Natural killer cell (primary cell): ENCODE measurements at regions not wholly inside any gene's neighbourhood (a gene's known extent, or its start where the extent isn't known, plus 50 kb on each side); places are given as distances from the start of the nearest gene placed in this dataset.

Experiments used
- ATAC-seq, 3 donors: fragments of 150-1000 bp in 2 of 3; fragments of 200-7000 bp in 1 of 3; cut with Tn5 transposase; 1 replicate in 1 of 3; 2 replicates in 2 of 3; pipeline ENCODE4 v1.10.0; 2021; ENCODE audit warnings: mild to moderate bottlenecking in 2 of 3, moderate library complexity in 2 of 3
- DNase-seq, 2 donors: peaks; one replicate each; pipeline versions ENCODE4 v3.0.0 to v3.0.0-alpha.2; 2013 to 2021; ENCODE audit warnings: mixed read lengths in 1 of 2
- H3K27ac ChIP-seq: one replicate; pipeline ENCODE4 v1.5.1; 2013; ENCODE audit warnings: mild to moderate bottlenecking, low read length
- H3K27me3 ChIP-seq: one replicate; pipeline ENCODE4 v1.6.1; 2013; ENCODE audit warnings: low read length; ENCODE audit not compliant: control insufficient read depth, insufficient read depth
- H3K36me3 ChIP-seq: one replicate; pipeline ENCODE4 v1.6.1; 2013; ENCODE audit warnings: low read length; ENCODE audit not compliant: control insufficient read depth, insufficient read depth
- H3K4me1 ChIP-seq: one replicate; pipeline ENCODE4 v1.6.1; 2013; ENCODE audit warnings: low read length; ENCODE audit not compliant: control insufficient read depth, insufficient read depth
- H3K4me3 ChIP-seq: one replicate; pipeline ENCODE4 v1.5.1; 2013; ENCODE audit warnings: low read length
- H3K9me3 ChIP-seq: one replicate; pipeline ENCODE4 v1.6.1; 2013; ENCODE audit warnings: low read length; ENCODE audit not compliant: control insufficient read depth, insufficient read depth
- H3K27ac Mint-ChIP-seq, 2 donors: one replicate each; pipeline ENCODE4 v1.8.0; 2022; ENCODE audit warnings: mild to moderate bottlenecking in 2 of 2, mixed read lengths in 2 of 2, moderate library complexity in 1 of 2
- H3K27me3 Mint-ChIP-seq, 2 donors: one replicate each; pipeline ENCODE4 v1.8.0; 2022; ENCODE audit warnings: low read depth in 2 of 2, mixed read lengths in 2 of 2
- H3K36me3 Mint-ChIP-seq: one replicate; pipeline ENCODE4 v1.8.0; 2022; ENCODE audit warnings: mixed read lengths
- H3K4me1 Mint-ChIP-seq, 2 donors: one replicate each; pipeline ENCODE4 v1.8.0; 2022; ENCODE audit warnings: mixed read lengths in 2 of 2
- H3K4me3 Mint-ChIP-seq: one replicate; pipeline ENCODE4 v1.8.0; 2022; ENCODE audit warnings: mild to moderate bottlenecking, moderate library complexity, mixed read lengths
- H3K9me3 Mint-ChIP-seq, 2 donors: one replicate each; pipeline ENCODE4 v1.8.0; 2022; ENCODE audit warnings: mixed read lengths in 2 of 2
- CTCF ChIP-seq: fragments of 200-600 bp; IDR thresholded peaks from one replicate; pipeline ENCODE4 v1.8.0; 2022; ENCODE audit warnings: antibody characterized with exemption
- WGBS: methylation state at CpG from one replicate; pipeline ENCODE4 v1.1.7; 2013; ENCODE audit warnings: missing lambda C conversion rate; ENCODE audit not compliant: insufficient coverage; 5-methylcytosine and 5-hydroxymethylcytosine counted together
- intact Hi-C: fragments of 100-400 bp; cut with micrococcal nuclease; formaldehyde crosslinking; loops from one replicate; pipeline ENCODE4 v1.14.2; 2022

DNA sequence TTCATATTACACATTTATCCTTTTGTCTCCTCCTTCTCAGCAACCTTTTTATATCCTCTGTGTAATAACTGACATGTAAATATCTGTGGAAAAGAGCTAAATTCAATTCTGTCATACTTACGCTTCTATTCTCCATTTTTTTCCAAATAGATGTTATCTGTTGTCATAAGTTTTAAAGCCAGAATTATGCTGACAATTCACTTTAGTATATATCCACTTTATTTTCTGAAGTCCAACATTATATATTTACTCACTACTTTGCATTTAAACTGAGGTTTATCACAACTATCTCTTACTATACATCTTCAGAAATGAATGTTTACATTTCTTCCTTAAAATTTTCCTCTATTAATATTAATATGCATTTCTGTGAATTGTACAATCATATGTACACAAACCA lies 247.9 kb upstream of the PCDH10 start:
- TF ChIP-seq CTCF = no peak
- intact Hi-C loops = no loop called here
- Histone ChIP-seq H3K9me3 (peaks cover under 1% of the 10 kb centered on the region), H3K4me3 (no peak overlapping the region), H3K36me3 (no peaks in the 10 kb centered on the region), H3K27ac (no peak overlapping the region), H3K4me1 (no peaks in the 10 kb centered on the region), H3K27me3 (no peaks in the 10 kb centered on the region)
- WGBS = no CpG with 5 or more reads among the region's 1 CpG
- ATAC-seq (no peak), DNase-seq (no peak)
- Mint-ChIP-seq H3K4me3 (no peak overlapping the region), H3K27me3 (no peaks in the 10 kb centered on the region), H3K27ac (no peak overlapping the region), H3K9me3 (peaks cover 15 to 19% of the 10 kb centered on the region in 2 donors), H3K36me3 (no peaks in the 10 kb centered on the region), H3K4me1 (no peaks in the 10 kb centered on the region)

DNA sequence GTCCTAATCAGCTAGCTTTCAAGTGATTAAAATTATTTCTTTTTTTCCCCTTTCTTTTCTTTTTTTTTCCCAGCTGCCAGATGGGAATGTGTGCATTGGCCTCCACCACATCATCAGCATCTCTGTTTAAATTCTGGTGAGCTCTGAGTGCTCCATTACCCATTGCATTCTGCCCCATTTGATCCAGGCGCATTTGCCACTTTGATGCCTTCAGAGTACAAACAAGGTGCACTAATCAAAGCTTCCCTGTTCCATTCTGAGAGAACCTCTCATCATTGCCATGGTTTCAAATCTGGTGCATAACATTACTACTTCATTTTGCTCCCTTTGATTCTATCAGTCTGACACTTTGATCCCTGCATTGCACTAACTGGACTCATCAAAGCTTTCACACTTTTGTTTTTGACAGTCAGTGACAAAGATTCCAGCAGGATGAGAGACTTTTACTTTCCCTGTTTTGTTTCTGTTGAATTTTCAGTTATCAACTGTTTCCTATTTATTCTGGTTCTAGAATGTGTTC lies 238.8 kb upstream of the PCDH10 start:
- DNase-seq (no peak), ATAC-seq (no peak)
- Mint-ChIP-seq H3K27ac (no peak overlapping the region), H3K9me3 (peaks cover 10 to 11% of the 10 kb centered on the region in 2 donors), H3K27me3 (no peaks in the 10 kb centered on the region), H3K36me3 (no peaks in the 10 kb centered on the region), H3K4me3 (no peak overlapping the region), H3K4me1 (no peaks in the 10 kb centered on the region)
- no peak overlapping the region for H3K4me3 ChIP-seq
- H3K4me1 ChIP-seq = no peaks in the 10 kb centered on the region
- H3K9me3 ChIP-seq = peaks cover 7% of the 10 kb centered on the region
- 76% methylated on average over 1 of the region's 1 CpG for WGBS
- no peaks in the 10 kb centered on the region for H3K27me3 ChIP-seq
- intact Hi-C loops = no loop called here
- H3K36me3 ChIP-seq = no peaks in the 10 kb centered on the region
- no peak for TF ChIP-seq CTCF
- no peak overlapping the region for H3K27ac ChIP-seq

GRCh38 chr4:132918096-132918495 lies 231.0 kb upstream of the PCDH10 start:
- Mint-ChIP-seq H3K9me3 (peaks cover 0 to 2% of the 10 kb centered on the region in 2 donors), H3K27ac (no peak overlapping the region), H3K4me1 (no peaks in the 10 kb centered on the region), H3K4me3 (no peak overlapping the region), H3K27me3 (no peaks in the 10 kb centered on the region), H3K36me3 (no peaks in the 10 kb centered on the region)
- peaks cover 3% of the 10 kb centered on the region for H3K9me3 ChIP-seq
- H3K27me3 ChIP-seq = no peaks in the 10 kb centered on the region
- TF ChIP-seq CTCF = no peak
- H3K4me3 ChIP-seq = no peak overlapping the region
- intact Hi-C loops = no loop called here
- no peak for DNase-seq
- no peak overlapping the region for H3K27ac ChIP-seq
- no peaks in the 10 kb centered on the region for H3K4me1 ChIP-seq
- WGBS = 100% methylated on average over 1 of the region's 1 CpG
- no peak for ATAC-seq
- H3K36me3 ChIP-seq = no peaks in the 10 kb centered on the region

DNA sequence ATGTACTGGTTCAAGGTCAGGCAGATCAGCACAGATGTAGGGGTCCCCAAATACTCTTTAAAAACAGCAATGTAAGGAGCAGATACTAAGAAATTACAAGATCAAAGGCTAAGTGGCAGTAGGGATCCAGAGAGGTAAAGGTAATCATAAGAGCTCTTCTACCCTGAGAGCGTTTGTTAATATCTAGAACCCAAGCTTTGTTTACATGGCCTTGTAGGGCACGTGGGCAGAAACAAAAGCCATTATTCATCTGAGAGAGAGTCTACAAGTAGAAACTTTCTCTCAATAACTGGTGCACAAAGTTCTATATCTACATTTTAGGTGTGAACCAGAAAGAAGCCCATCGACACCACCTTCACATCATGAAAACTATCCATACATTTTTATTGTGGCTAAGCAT lies 225.6 kb upstream of the PCDH10 start:
- Mint-ChIP-seq H3K4me1 (no peaks in the 10 kb centered on the region), H3K4me3 (no peak overlapping the region), H3K27me3 (no peaks in the 10 kb centered on the region), H3K9me3 (peaks cover 0 to 5% of the 10 kb centered on the region in 2 donors), H3K27ac (no peak overlapping the region), H3K36me3 (no peaks in the 10 kb centered on the region)
- no peak overlapping the region for H3K27ac ChIP-seq
- no peaks in the 10 kb centered on the region for H3K4me1 ChIP-seq
- H3K27me3 ChIP-seq = no peaks in the 10 kb centered on the region
- no peaks in the 10 kb centered on the region for H3K36me3 ChIP-seq
- no peak for TF ChIP-seq CTCF
- DNase-seq = no peak
- intact Hi-C loops = no loop called here
- peaks cover 3% of the 10 kb centered on the region for H3K9me3 ChIP-seq
- ATAC-seq = no peak
- WGBS = 73% methylated on average over 3 of the region's 3 CpGs
- no peak overlapping the region for H3K4me3 ChIP-seq
